SKM-1 treated with dmso at 0.1 percent for 144 hours (cell line): ENCODE measurements at regions not wholly inside any gene's neighbourhood (a gene's known extent, or its start where the extent isn't known, plus 50 kb on each side); places are given as distances from the start of the nearest gene placed in this dataset.
"Not testable (repeated sequence)": the region's sequence is repeated elsewhere in the genome, so short reads cannot be mapped to it uniquely, and the experiment has no call there.

Experiments
- DNase-seq: peaks from one replicate; lab custom pipeline; 2025; ENCODE audit not compliant: unreplicated experiment; lab: John Stamatoyannopoulos, UW

DNA sequence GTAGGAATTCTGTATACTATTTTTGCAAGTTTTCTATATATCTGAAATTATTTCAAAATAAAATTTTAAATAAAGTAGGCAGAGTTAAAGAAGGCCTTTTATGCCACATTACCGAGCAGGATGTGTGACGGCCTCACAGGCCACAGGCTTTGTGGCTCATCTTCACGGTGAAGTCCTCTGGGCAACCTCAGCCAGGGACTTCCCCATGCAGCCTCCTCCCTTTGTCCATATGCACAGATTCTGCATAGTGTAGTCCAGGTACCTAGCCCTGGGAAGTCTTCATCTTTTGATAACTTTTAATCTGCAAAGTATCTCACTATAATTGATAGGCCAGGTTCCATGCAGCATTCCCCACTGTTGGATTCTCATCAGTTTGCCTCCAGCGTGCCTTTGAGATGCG, 62.8 kb downstream of the ARHGAP11B start:
- not testable (repeated sequence) for DNase-seq

DNA sequence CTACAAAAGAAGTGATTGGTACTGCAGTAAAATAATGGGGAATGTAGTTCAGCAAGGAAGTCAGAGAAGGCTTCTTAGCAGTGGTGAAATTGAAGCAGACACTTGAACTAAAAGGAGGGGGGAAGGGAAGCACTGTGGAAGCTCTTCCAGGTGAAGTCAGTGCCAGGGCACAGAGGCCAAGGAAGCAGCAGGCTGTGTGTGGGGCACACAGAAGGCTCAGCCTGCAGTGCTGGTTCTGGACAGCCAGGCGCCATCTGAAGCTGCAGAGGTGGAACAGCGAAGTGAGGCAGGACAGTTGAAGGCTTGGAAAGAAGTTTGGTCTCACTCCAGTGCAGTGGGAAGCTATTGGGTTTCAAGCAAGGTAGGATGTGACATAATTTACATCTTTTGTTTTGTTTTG, 64.2 kb downstream of the ARHGAP11B start:
- not testable (repeated sequence) for DNase-seq

DNA sequence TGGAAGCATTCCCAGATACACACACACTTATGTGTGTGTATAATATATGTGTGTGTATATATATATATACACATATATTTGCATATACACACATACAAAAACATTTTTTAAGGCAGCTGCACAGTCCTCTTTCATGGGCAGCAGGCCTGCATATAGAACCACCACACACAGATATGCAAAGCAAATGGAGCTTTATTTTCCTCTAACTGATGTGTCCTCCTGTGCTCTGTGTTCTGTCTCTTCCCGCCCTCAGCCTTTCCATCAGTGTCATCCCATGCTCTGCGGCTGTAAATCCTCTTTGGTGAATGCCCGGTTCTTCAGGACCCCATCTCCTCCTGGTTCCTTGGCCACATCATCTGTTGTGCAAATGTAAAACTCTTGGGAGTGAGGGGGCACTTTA, 69.9 kb downstream of the ARHGAP11B start:
- not testable (repeated sequence) for DNase-seq

DNA sequence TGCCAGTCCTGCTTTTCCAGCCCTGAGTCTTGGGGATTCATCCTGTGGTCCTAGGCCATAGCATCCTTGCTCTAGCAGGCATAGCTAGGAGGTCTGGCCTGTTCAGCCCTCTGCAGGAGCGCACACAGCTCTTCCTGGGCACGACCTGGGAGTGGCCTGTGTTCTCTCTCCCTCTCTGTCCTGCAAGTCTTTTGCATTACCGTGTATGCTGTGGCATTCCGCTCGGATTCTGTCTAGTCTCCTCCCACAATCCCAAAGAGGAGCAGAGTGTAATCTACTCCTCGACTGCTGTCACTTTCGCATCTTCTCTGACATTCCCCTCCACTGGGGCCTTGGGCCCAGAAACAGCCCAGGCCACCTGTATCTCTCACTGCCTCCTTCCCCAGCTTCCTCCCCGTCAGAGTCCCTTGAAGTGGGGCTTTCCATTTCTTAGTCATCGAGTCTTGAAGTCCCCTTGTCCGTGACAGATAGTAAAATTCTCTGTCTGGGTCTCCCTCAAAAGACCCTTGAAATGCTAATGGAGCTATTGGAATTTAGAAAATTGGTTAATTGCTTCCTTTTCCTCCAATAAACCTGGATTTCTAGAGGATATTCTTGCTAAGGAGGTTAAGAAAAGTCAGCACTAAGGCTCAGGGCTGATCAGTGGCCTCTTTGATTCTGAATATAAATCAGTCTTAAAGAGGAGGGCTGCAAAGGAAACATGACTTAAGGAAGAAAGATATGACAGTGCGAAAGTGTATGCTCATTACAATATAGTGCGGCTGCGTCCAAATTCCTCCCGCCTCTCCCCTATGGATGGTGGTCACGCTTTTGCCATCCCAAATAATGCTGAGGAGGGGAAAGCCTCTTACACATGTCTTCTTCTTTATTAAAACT, 70.7 kb downstream of the ARHGAP11B start:
- DNase-seq, result not testable (repeated sequence)

DNA sequence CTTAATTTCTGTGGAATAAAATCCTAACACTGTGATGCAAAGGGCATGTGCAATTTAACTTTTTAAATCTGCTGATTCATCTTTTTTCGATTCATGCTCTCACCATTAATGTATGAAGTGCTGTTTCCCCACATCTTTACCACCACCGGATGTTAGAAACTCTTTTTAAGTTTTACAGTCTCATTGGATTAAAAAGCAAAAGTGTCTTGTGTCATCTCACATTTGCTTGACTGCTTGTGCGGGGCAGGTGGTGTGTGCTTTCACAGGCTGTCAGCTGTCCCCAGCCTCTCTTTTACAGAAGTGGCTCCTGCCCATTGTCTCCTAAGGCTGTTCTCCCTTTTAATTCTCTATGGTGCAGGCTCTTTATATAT, 71.4 kb downstream of the ARHGAP11B start:
- not testable (repeated sequence) for DNase-seq

DNA sequence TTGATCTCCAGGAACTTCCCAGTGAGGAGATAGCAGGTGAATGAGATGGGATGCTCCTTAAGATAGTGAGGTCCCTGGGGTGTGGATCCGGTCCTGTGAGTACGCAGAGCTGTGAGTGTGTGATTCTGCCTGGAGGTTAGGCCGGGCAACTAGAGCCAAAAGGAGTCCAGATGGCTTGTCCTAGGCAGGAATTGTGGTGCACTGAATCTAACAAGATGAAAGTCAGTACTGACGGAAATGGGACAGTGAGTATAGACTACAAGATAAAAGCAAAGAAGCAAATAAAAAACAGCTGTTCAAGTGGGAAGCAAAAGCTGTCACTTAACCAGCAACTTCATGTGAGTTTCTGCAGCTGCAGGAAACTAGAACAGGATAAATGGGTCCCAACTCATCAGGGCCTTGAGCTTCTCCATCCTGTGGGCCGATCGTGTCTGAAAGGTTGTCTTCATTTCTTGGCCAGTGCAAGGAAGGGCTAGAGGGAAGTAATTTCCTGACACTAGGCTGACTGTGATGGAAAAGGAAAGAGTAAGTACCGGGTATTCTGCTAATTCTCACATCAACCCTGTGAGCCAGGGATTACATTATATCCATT, 74.2 kb downstream of the ARHGAP11B start:
- DNase-seq, result not testable (repeated sequence)

DNA sequence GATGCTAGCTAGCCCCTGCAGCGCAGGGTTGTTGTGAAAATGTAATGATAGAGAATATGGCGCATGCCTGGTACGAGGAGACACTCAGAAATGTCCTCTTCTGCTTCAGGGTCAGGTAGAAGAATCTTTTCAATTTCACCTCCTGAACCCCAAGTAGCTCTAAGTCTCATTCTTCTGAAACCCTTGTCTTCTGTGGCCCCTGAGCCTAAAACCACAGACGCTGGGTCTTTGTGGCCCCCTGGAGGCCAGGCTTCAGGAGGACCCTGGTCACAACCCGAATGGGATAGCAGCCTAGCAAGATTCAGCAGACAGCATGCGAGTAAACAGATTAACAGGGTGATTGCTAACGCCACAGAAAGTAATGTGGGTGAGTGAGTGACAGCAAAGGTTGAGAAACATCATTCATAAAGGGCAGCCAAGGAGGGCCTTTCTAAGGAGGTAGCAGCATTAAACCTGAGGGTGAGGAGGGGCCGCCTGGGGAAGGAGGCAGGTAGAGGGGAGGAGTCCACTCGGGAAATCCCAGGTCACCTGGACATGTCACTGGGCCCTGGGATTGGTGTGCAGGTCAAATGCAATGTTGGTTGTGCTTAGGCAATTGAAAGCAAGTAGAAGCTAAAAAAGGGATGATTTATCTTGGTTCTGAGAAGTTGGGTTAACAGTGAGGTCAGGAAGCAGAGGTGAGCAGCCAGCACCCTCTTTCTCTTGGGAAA, 82.2 kb downstream of the ARHGAP11B start:
- not testable (repeated sequence) for DNase-seq

DNA sequence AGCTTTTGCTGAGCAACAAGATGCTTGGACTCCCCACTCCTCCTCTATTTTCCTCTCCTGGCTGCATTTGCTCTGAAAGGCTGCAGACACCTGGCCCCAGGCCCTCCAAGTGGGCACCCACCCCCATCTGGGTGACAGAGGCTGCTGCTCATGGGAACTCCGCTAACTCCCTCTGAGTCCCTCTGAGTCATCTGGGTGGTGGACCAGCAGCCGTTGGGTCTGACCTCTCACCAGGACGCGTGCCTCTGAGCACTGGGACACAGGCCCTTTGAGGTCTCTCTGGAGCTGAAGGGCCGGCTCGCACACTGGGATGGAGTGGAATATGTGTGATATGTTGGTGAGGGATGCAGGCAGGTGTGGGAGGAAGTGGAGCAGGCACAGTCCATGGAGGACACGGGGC, 82.9 kb downstream of the ARHGAP11B start:
- DNase-seq, result not testable (repeated sequence)

DNA sequence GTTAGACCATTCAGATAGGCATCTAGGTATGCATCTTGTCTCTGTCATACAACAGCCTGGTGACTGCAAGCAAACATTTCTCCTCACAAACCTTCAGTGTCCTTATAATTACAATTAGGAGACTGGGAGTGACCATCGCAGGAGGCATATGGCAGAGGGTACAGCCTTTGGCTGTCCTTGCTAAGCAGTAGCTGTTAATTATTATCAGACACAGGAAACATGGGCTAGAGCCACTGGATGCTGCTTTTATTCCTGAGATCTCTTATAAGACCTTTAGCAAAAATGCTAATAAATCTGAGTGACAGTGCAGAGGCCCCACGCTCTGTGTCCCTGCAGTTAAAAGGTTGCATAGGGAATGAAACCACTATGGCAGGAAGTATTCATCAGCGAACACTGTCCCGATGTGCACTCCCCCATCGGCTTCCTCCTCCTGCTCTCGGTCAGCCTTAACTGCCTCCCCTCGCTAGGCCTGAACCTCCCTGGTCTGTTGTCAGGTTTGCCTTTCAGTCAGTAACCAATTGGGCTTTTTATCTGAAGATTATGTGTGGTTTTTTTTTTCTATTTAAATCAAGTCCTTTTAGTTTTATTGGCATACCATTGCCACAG, 92.2 kb downstream of the ARHGAP11B start:
- not testable (repeated sequence) for DNase-seq

DNA sequence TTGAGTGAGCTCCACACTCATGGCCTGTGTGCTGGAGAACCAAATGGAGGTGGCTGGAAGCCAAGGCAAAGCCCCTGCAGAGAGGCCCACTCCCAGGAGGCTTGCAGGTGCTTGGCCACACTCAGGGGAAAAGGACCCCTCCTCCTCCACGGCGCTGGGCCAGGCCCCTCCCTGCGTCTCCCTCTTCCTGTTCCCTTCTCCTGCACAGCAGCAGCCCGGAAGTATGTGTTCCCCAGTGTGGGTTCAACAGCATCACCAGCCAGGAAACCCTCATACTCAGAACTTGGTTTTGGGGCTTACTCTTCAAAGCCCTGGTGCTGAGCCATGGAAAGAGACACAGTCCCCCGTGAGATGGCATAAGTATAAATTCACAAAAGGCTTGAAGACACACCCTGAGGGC, 93.4 kb downstream of the ARHGAP11B start:
- DNase-seq, result not testable (repeated sequence)

DNA sequence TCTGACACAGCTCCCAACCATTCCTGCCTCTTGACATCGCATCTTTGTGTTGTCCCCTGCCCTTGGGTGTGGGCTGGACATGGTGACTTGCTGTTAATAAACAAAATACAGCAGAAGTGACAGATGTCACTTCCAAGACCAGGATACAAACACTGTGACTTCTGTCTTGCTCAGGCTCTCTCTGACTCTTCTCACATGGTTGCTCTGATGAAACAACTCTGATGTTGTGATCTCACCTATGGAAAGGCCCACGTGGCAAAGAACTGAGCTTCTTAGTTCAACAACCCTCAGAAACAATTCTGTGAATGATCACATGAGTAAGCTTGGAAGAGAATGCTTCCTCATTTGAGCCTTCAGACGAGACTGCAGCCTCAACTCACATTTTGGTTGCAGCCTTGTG, 94.9 kb downstream of the ARHGAP11B start:
- DNase-seq, result not testable (repeated sequence)

DNA sequence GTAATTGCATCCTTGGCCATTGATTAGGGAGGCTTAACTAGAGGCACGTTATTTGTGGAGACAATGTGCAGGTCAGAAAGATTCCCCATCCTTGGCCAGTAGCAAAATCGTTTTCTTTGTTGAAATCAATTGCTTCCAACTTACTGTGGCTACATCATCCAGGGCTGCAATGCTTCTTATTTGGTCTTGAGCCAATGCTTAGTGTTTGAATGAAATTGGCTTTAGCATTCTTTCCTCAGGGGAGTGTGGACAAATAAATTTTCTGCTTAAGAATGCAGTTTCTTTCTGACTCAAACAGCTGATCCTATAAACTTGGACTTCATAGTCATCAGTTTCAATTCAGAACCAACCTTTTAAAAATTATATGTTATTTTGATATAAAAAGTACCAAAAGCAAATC, 95.6 kb downstream of the ARHGAP11B start:
- DNase-seq, result not testable (repeated sequence)

DNA sequence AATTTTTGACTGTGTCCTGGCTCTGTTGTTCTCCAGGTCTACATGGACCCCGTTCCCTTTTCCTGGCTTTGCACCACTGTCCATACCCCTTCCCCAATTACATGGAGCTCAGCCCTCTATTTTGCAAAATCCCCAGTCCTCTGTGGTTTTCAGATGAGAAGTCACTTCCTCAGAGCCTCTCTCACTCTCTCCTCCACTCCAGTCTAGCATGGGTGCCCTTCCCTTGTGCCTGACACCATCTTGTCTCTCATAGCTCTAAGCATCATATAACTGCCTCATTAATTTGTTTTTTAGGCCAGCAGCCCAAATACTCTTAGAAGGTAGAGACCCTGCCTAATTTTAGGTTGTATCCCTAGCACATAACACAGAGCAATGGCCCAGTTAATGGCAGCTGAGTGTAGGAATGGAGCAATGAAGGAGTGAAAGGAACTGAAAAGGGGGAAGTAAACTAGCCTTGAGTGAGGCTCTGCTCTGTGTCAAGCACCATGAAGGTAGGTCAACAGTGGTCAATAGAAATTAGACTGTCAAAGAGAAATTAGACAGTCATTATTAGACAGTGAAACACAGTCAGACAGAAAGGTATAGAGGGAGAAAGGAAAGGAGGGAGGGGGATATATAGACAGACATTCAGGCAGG, 97.7 kb downstream of the ARHGAP11B start:
- not testable (repeated sequence) for DNase-seq

DNA sequence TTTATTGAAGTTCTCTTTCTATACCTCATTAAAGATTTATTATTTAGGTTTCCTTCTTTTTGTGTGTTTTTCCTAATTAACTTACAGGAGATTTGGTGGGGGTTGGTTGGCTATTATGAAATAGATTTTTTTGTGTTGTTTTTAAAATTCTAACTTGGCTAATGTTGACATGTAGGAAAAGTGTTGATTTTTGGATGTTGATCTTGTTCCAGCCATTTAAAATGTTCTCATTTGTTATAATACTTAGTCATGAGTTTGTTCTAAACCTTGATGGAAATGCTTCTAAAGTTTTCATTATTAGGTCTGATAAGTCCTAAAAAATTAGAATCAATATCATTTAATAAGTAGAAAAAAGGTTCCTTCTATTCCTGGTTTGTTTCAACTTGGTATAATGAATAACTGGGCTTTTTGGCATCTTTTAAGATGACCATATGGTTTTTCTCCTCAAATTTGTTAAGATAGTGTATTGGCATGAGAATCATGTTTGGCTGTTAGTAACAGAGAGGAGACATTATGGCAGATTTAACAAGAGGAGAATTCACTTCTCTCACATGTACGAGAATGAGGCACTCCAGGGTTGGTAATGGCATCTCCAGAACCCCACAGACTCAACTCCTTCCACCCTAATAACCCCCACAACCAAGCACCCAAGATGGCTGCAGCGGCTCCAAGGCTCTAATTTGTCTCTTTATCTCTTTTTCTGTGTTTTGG, 104.1 kb downstream of the ARHGAP11B start:
- DNase-seq, result not testable (repeated sequence)

DNA sequence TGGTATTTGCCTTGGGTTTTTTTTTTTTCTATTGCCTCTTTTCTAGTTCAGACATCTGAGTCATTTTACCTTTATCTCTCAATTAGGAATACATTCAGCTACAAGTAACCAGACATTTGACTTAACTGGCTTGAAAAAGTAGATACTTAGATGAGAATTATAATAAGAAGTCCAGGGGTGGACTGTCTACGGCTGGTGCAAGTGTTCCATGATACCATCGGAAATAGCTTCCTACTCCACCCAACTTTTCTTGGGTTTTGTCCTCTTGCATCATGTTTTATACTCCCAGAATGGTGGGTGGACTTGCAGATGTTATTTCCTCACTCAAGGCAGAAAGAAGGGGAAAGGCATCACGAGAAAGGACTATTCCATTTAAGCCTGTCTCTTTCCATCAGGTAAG, 104.7 kb downstream of the ARHGAP11B start:
- not testable (repeated sequence) for DNase-seq

DNA sequence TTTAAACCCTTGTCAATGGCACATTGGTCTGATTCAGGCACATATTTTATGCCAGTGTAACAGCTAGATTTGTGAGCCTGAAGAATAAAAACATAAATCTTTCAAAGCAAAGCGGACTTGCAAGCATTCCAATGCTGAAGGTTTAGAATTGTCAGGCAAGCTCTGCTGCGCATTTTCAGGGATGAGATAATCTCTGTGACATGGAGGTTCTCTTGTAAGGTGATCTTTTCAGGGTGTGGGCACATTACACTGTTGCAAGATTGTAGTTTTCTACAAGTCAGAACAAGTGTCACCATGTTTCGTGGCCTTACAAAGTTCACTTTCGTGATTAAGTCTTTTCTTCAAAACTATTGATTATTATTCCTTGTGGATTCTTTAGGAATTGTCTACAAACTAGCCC, 106.2 kb downstream of the ARHGAP11B start:
- DNase-seq, result not testable (repeated sequence)

DNA sequence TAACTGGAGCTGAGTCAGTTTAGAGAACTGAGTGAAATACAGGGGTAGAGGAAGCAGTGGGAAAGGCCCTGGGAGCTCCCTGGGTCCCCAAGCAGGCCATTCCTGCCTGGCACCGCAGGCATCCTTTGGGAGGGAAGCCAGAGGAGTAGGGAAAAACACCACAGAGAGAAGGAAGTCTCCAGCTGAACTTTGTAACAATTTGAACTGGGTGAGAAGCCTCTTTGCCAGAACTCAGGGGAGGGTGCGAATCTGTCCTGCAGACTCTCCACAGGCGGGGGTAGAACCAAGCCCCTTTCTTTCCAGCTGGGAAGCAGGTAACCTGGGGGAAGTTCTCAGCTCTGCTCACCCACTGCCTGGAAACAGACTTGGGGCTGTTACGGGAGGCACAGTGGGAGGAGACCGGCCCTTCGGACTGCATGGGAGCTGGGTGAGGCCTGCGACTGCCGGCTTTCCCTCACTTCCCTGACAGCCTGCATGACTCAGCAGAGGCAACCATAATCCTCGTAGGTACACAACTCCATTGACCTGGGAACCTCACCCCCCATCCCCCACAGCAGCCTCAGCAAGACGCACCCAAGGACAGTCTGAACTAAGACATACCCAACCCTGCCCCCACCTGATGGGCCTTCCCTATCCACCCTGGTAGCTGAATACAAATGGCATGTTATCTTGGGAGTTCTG, 110.1 kb downstream of the ARHGAP11B start:
- not testable (repeated sequence) for DNase-seq

DNA sequence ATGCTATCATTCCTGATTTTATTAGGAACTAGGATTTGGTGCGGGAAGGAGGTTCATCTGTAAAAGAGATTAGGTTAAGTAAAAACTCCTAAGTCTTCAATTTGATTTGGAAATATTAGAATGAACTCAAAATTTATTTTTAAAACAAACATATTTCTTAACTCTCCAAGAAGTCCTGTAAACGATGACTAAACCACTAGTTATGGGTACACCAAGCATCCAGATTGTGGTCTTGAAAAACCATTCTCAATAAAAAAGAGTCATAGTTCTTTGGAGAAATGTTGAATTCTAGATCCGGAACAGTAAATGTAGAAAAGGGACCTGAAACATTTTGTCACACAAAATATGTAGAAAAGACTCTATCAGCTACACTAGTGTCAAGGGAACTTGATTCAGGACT, 116.9 kb downstream of the ARHGAP11B start:
- not testable (repeated sequence) for DNase-seq

DNA sequence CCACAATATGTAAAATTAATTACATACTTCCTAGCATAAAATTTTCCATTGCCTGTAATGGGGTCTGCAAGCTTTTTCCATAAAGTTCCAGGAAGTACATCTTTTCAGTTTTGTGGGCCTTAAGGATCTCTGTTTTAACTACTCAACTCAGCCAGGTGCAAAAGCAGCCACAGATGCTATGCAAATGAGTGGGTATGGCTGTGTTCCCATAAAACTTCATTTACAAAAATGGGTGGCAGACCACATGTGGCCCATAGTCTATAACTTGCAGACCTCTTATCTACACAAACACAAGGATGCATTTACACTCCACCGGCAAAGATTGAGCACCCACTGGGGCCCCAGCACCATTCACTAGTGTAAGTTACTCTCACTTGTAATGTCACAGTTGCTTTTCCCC, 123.1 kb downstream of the ARHGAP11B start:
- not testable (repeated sequence) for DNase-seq
